ENCODE measurements at regions not wholly inside any gene's neighbourhood (a gene's known extent, or its start where the extent isn't known, plus 50 kb on each side); places are given as distances from the start of the nearest gene placed in this dataset.

GRCh38 chr9:106704056-106704615 lies 158.8 kb upstream of the ZNF462 start:
- DNase-seq (ENCODE audit: low read depth): peak; percentile 13

- no peak for DNase-seq (ENCODE audit: low read depth)
Measured at GRCh38 chr9:106707291-106707690, 155.7 kb upstream of the ZNF462 start.

- no peak for DNase-seq (ENCODE audit: low read depth)
Measured at GRCh38 chr9:106707738-106708474, 155.1 kb upstream of the ZNF462 start.

GRCh38 chr9:106708475-106709146 lies 154.4 kb upstream of the ZNF462 start:
- DNase-seq (ENCODE audit: low read depth): no peak

GRCh38 chr9:106712279-106712678 lies 150.7 kb upstream of the ZNF462 start:
- no peak for DNase-seq (ENCODE audit: low read depth)

GRCh38 chr9:106713206-106713605 lies 149.8 kb upstream of the ZNF462 start:
- no peak for DNase-seq (ENCODE audit: low read depth)

GRCh38 chr9:106716820-106717219 lies 146.1 kb upstream of the ZNF462 start:
- DNase-seq (ENCODE audit: low read depth): no peak

- DNase-seq (ENCODE audit: low read depth): peak; percentile 76
Measured at GRCh38 chr9:106717686-106718085, 145.3 kb upstream of the ZNF462 start.

- peak; percentile 75 for DNase-seq (ENCODE audit: low read depth)
Measured at GRCh38 chr9:106718936-106719335, 144.0 kb upstream of the ZNF462 start.

- no peak for DNase-seq (ENCODE audit: low read depth)
Measured at GRCh38 chr9:106722051-106722753, 140.8 kb upstream of the ZNF462 start.

GRCh38 chr9:106723926-106724325 lies 139.0 kb upstream of the ZNF462 start:
- no peak for DNase-seq (ENCODE audit: low read depth)

GRCh38 chr9:106724566-106724965 lies 138.4 kb upstream of the ZNF462 start:
- no peak for DNase-seq (ENCODE audit: low read depth)

- DNase-seq (ENCODE audit: low read depth): no peak
Measured at GRCh38 chr9:106726070-106726815, 136.7 kb upstream of the ZNF462 start.

GRCh38 chr9:106727969-106728368 lies 135.0 kb upstream of the ZNF462 start:
- DNase-seq (ENCODE audit: low read depth): no peak

- DNase-seq (ENCODE audit: low read depth): no peak
Measured at GRCh38 chr9:106728860-106729259, 134.1 kb upstream of the ZNF462 start.

GRCh38 chr9:106731910-106732309 lies 131.1 kb upstream of the ZNF462 start:
- peak; percentile 38 for DNase-seq (ENCODE audit: low read depth)

GRCh38 chr9:106733828-106734380 lies 129.1 kb upstream of the ZNF462 start:
- no peak for DNase-seq (ENCODE audit: low read depth)

GRCh38 chr9:106737516-106737915 lies 125.5 kb upstream of the ZNF462 start:
- no peak for DNase-seq (ENCODE audit: low read depth)

GRCh38 chr9:106738109-106738508 lies 124.9 kb upstream of the ZNF462 start:
- DNase-seq (ENCODE audit: low read depth): no peak

GRCh38 chr9:106745457-106745856 lies 117.5 kb upstream of the ZNF462 start:
- DNase-seq (ENCODE audit: low read depth): no peak

GRCh38 chr9:106745876-106746275 lies 117.1 kb upstream of the ZNF462 start:
- DNase-seq (ENCODE audit: low read depth): no peak

Data from RPMI7951 (cell line).